Activated naive CD4-positive, alpha-beta T cell treated with anti-CD3 and anti-CD28 coated beads, Interleukin-2, amount 50 U/mL, for 72 hours (primary cell): ENCODE measurements at regions not wholly inside any gene's neighbourhood (a gene's known extent, or its start where the extent isn't known, plus 50 kb on each side); places are given as distances from the start of the nearest gene placed in this dataset.
"Not testable (repeated sequence)": the region's sequence is repeated elsewhere in the genome, so short reads cannot be mapped to it uniquely, and the experiment has no call there.

Experiments
- ATAC-seq, 2 donors: fragments of 150-1000 bp; cut with Tn5 transposase; 2 replicates each; pipeline ENCODE4 v1.10.0; 2021; ENCODE audit warnings: mild to moderate bottlenecking in 2 of 2, moderate library complexity in 2 of 2
- DNase-seq, 2 donors: peaks; one replicate each; pipeline ENCODE4 v3.0.0; 2021 to 2022; ENCODE audit warnings: low spot score in 2 of 2
- H3K27ac Mint-ChIP-seq, 2 donors: one replicate each; pipeline ENCODE4 v1.8.0; 2022; ENCODE audit warnings: mild to moderate bottlenecking in 2 of 2, mixed read lengths in 2 of 2
- H3K36me3 Mint-ChIP-seq, 2 donors: one replicate each; pipeline ENCODE4 v1.8.0; 2022; ENCODE audit warnings: mixed read lengths in 2 of 2
- H3K9me3 Mint-ChIP-seq, 2 donors: one replicate each; pipeline ENCODE4 v1.8.0; 2022; ENCODE audit warnings: mixed read lengths in 2 of 2

DNA sequence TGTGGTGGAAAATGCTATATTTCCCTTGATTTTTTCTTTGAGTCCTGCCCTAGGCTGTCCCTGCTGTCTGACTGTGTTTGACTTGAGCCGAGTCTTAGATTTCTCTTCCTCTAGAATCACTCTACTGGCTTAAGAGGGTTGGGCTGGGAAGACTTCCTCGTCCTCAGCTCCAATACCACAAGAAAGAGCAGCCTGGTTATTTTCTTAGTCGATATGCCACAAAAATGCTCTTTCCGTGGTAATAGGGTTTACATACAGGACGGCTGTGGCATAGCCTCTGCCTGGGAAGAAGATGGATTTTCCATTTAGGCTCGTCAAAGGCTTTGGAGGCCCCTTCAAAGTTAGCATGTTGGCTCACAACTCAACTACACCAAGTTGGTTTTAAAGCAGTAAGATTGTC lies 212.0 kb upstream of the IGFBP3 start:
- peaks cover 0 to 5% of the 10 kb centered on the region in 2 donors for H3K36me3 Mint-ChIP-seq
- H3K9me3 Mint-ChIP-seq, result no peaks in the 10 kb centered on the region
- ATAC-seq (no peak), DNase-seq (no peak)
- no peak overlapping the region for H3K27ac Mint-ChIP-seq

DNA sequence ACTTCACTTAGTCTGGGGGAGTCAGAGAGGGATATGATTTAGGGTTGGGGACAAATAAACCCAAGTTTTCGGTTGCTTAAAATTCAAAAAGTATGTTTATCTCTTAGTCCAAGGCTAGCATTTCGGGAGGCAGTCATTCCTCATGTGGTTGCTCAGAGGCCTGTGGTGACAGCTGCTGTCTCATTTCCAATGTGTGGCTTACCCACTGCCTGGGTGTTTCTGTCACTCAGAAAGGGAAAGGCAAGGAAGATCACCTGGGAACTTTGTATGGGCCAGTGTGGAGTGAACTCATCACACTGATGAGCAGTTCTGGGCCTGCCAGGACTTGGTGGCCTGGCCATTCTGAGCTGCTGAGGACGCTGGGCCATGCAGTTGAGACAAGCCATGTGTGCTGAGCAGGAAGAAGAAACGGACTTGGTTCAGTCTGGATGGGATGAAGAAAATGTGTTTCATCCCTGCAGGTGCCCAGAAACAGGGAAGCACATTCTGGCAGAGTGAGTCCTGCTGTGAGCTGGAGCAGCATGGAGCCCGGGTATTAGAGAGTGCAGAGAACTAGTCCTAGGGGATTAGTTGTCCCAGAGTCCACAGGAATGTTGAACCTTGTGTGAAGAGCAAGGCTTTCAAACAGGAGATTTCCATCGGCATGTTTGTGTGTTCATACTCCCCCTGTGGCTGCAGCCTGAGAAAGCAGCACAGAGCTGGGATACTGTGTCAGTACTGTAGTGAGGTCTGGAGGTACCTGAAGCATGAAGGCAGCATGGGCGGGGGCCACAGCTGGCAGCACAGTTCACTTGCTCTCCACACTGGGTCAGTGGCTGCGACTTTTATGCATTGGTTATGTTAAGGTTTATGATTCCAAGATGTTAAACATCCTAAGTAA lies 211.1 kb upstream of the IGFBP3 start:
- ATAC-seq, result no peak
- Mint-ChIP-seq H3K9me3 (no peaks in the 10 kb centered on the region), H3K36me3 (peaks cover 0 to 5% of the 10 kb centered on the region in 2 donors), H3K27ac (no peak overlapping the region)
- DNase-seq, result no peak

- Mint-ChIP-seq H3K27ac (no peak overlapping the region), H3K36me3 (peaks cover 0 to 2% of the 10 kb centered on the region in 2 donors), H3K9me3 (no peaks in the 10 kb centered on the region)
- no peak for DNase-seq
- ATAC-seq, result no peak
Observed at GRCh38 chr7:46129831-46130230, 208.8 kb upstream of the IGFBP3 start.

DNA sequence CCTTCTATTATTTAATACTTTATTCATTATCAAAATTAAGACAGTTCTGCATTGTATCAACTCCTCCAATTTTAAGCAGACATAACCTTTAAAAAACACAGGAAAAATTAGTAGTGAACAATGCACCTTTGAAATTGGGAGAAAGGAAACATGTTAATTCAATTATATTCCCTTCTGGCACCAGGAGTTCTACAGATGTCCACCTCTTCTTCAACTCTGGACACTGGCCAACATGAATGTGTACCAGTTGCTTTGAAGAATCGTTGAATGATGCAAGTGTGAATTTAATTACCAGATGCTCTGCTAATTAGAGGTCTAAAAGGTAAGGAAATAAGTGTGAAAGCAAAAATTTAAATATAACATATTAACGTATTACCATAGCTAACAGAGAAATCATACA lies 206.7 kb upstream of the IGFBP3 start:
- peaks cover 0 to 6% of the 10 kb centered on the region in 2 donors for H3K9me3 Mint-ChIP-seq
- DNase-seq, result no peak
- H3K36me3 Mint-ChIP-seq, result no peaks in the 10 kb centered on the region
- no peak overlapping the region for H3K27ac Mint-ChIP-seq
- ATAC-seq, result no peak

DNA sequence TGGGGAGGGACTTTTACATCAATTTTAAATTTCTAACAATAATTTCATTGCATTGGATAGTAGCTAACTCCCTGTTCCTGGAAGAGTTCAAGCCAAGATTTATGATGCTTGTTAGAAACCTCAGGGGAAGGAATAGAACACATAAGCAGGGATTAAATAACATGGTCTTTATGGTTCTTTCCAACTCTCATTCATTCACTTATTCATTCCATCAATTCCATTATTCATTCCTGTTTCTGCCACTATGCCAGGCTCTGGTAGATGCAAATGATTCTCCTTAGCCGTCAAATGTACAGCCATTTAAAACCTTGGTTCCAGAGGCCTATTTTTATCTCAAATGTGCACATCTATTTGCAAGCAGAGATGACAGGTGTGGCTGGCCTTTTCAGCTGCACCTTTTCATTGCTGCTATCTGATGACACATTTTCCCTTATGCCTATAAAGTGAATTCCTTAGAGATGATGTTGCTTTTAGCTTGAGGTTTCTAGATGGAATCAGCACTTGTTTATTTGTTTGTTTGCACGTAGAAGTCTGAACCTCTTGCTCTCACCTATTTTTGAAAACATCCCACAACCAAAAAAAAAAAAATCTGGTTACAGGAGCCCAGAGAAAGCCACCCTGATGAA lies 205.7 kb upstream of the IGFBP3 start:
- ATAC-seq (no peak), DNase-seq (no peak)
- no peaks in the 10 kb centered on the region for H3K36me3 Mint-ChIP-seq
- peaks cover 0 to 6% of the 10 kb centered on the region in 2 donors for H3K9me3 Mint-ChIP-seq
- no peak overlapping the region for H3K27ac Mint-ChIP-seq

- Mint-ChIP-seq H3K9me3 (peaks cover 0 to 6% of the 10 kb centered on the region in 2 donors), H3K27ac (no peak overlapping the region), H3K36me3 (no peaks in the 10 kb centered on the region)
- DNase-seq, result no peak
- no peak for ATAC-seq
Observed at GRCh38 chr7:46123756-46124343, 202.8 kb upstream of the IGFBP3 start.

DNA sequence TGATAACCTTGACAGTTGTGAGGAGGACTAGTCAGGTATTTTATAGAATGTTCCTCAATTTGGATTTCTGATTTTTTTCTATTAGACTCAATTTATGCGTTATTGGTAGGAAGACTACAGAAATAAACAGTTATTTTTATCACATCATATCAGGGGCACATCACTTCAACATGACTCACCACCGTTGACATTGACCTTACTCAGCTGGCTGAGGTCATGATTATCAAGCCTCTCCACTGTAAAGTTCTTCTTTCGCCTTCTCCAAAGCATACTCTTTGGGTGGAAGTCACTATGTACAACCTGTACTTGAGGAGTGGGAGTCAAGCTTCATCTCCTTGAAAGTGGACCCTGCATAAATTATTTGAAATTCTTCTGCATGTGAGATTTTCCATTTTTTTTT lies 194.3 kb upstream of the IGFBP3 start:
- Mint-ChIP-seq H3K9me3 (no peaks in the 10 kb centered on the region), H3K36me3 (no peaks in the 10 kb centered on the region), H3K27ac (no peak overlapping the region)
- DNase-seq, result no peak
- ATAC-seq, result no peak

- Mint-ChIP-seq H3K9me3 (no peaks in the 10 kb centered on the region), H3K27ac (no peak overlapping the region), H3K36me3 (no peaks in the 10 kb centered on the region)
- DNase-seq (no peak), ATAC-seq (no peak)
Observed at GRCh38 chr7:46109437-46109836, 188.4 kb upstream of the IGFBP3 start.

DNA sequence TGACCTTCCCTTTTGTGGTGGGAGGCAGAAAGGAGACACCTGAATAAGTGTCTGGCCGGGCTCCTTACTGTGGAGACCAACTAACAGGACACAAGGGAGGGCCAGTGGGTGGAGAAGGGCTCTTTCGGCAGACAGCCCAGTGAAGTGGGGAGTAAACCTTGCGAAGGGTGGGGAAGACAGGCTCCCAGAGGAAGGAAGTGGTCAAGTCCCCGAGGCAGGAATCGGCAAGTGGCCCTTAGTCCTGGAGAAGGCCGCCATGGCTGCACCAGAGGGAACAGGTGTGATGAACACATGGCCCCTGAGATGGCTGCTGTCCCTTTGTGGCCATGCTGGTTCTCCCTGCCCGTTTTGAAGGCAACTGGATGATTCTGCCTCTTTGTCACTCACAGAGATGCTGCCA lies 187.2 kb upstream of the IGFBP3 start:
- H3K27ac Mint-ChIP-seq, result no peak overlapping the region
- no peaks in the 10 kb centered on the region for H3K9me3 Mint-ChIP-seq
- ATAC-seq (no peak), DNase-seq (no peak)
- no peaks in the 10 kb centered on the region for H3K36me3 Mint-ChIP-seq

DNA sequence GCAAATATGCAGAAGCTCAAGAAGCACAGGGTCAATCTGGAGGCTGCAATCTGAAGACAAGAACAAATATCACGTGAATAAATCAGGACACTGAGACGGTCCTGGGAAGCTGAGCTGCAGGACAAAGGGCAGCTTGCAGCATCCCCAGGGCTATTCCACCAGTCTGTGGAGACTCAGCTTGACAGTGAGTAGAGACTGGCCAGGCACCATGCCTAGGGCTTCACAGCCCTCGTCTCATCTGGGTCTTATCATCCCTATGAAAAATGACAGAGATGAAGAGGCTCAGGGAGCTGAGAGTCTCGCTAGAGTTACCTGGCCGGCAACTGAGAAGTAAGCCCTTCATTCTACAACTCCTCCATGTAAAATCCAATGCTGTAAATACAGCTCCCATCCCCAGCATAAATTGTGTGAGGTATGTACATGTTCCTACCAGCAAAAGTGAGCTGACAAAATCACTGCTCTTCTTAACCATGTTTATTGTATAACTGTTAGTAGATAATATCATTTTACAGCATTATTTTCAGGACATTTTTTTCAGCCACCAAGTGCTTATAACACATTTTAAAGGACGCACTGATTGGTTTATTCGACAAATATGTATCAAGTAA lies 186.6 kb upstream of the IGFBP3 start:
- Mint-ChIP-seq H3K36me3 (no peaks in the 10 kb centered on the region), H3K9me3 (no peaks in the 10 kb centered on the region), H3K27ac (no peak overlapping the region)

GRCh38 chr7:46100521-46100920 lies 179.4 kb upstream of the IGFBP3 start:
- Mint-ChIP-seq H3K36me3 (no peaks in the 10 kb centered on the region), H3K9me3 (peaks cover 0 to 5% of the 10 kb centered on the region in 2 donors), H3K27ac (no peak overlapping the region)
- DNase-seq (no peak), ATAC-seq (no peak)

More for the DNA sequence above, 186.6 kb upstream of the IGFBP3 start:
- DNase-seq (no peak), ATAC-seq (no peak)

- Mint-ChIP-seq H3K27ac (no peak overlapping the region), H3K9me3 (peaks cover 0 to 5% of the 10 kb centered on the region in 2 donors), H3K36me3 (no peaks in the 10 kb centered on the region)
- DNase-seq (no peak), ATAC-seq (no peak)
Observed at GRCh38 chr7:46099076-46099475, 178.0 kb upstream of the IGFBP3 start.

DNA sequence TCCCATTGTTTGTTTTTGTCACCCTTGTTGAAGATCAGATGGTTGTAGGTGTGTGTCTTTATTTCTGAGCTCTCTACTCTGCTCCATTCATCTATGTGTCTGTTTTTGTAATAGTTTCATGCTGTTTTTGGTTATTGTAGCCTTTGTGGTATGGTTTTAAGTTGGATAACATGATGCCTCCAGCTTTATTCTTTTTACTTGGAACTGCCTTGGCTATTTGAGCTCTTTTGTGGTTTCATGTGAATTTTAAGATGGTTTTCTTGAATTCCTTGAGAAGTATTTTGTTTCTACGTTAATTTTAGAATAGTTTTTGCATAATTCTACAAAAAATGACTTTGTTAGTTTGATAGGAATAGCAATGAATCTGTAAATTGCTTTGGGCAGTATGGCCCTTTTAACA lies 170.0 kb upstream of the IGFBP3 start:
- DNase-seq (no peak), ATAC-seq (no peak)
- Mint-ChIP-seq H3K36me3 (peaks cover 0 to 16% of the 10 kb centered on the region in 2 donors), H3K27ac (no peak overlapping the region), H3K9me3 (peaks cover 15 to 21% of the 10 kb centered on the region in 2 donors)

DNA sequence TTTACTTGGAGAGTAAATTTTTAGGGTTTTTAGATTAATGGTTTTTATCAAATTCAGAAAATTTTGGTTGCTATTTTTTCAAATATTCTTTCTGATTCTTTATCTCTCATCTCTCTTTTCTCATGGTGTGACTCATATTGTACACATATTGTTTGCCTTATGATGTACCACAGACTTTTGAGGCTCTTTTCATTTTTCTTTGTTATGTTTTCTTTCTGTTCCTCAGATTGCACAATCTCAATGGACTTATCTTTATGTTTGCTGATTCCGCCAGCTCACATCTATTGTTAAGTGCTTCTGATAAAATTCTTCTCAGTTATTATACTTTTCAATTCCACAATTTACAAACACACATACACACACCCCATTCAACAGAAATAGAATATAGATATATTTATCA lies 168.2 kb upstream of the IGFBP3 start:
- ATAC-seq, result no peak

DNA sequence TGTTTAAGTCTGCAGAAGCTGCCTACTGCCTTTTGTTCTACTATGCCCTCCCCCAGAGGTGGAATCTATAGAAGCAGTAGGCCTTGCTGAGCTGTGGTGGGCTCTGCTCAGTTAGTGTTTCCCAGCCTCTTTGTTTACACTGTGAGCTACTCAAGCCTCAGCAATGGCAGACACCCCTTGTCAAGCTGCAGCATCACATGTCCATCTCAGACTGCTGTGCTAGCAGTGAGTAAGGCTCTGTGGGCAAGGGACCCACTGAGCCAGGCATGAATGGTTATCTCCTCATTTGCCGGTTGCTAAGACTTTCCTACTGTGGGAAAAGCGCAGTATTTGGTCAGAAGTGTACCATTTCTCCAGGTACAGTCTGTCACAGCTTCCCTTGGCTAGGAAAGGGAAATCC lies 167.4 kb upstream of the IGFBP3 start:
- ATAC-seq, H3K27ac Mint-ChIP-seq, DNase-seq: not testable (repeated sequence)
- Mint-ChIP-seq H3K36me3 (peaks cover 0 to 16% of the 10 kb centered on the region in 2 donors), H3K9me3 (peaks cover 15 to 21% of the 10 kb centered on the region in 2 donors)

More for the DNA sequence above, 168.2 kb upstream of the IGFBP3 start:
- no peak for DNase-seq
- Mint-ChIP-seq H3K36me3 (peaks cover 0 to 16% of the 10 kb centered on the region in 2 donors), H3K27ac (no peak overlapping the region), H3K9me3 (peaks cover 15 to 21% of the 10 kb centered on the region in 2 donors)

- DNase-seq (no peak), ATAC-seq (no peak)
- Mint-ChIP-seq H3K9me3 (peaks cover 0 to 8% of the 10 kb centered on the region in 2 donors), H3K36me3 (no peaks in the 10 kb centered on the region), H3K27ac (no peak overlapping the region)
Observed at GRCh38 chr7:46080595-46081159, 159.6 kb upstream of the IGFBP3 start.

DNA sequence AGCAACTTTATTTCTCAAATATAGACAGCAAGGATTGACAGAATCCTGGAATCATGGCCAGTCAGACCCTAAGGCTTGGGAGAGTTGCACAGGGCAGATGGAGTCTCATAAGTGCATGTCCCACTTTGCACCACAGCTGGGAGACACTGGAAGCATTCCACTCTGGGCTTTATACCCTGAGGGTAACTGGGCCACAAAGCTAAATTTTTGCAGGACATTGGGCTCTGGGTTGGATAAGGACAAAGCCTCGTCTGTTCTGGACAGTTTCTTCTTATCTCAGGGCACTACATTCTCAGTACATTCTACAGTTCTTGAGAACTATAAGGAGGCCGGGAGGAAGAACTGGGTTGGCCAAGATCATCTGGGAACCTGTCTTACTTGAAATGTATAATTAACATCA lies 158.3 kb upstream of the IGFBP3 start:
- H3K27ac Mint-ChIP-seq, result no peak overlapping the region
- H3K36me3 Mint-ChIP-seq, result no peaks in the 10 kb centered on the region
- peaks cover 0 to 8% of the 10 kb centered on the region in 2 donors for H3K9me3 Mint-ChIP-seq
- DNase-seq, result no peak
- ATAC-seq, result no peak
